GM12892 (cell line): ENCODE measurements at regions not wholly inside any gene's neighbourhood (a gene's known extent, or its start where the extent isn't known, plus 50 kb on each side); places are given as distances from the start of the nearest gene placed in this dataset.

Experiments used
- POLR2A ChIP-seq: IDR thresholded peaks from 2 replicates; pipeline ENCODE4 v1.6.1; 2011; ENCODE audit warnings: low read depth, low read length, control low read depth
- POLR2AphosphoS5 ChIP-seq: IDR thresholded peaks from 2 replicates; pipeline ENCODE4 v1.6.1; 2011; ENCODE audit warnings: low read depth, low read length, control low read depth

DNA sequence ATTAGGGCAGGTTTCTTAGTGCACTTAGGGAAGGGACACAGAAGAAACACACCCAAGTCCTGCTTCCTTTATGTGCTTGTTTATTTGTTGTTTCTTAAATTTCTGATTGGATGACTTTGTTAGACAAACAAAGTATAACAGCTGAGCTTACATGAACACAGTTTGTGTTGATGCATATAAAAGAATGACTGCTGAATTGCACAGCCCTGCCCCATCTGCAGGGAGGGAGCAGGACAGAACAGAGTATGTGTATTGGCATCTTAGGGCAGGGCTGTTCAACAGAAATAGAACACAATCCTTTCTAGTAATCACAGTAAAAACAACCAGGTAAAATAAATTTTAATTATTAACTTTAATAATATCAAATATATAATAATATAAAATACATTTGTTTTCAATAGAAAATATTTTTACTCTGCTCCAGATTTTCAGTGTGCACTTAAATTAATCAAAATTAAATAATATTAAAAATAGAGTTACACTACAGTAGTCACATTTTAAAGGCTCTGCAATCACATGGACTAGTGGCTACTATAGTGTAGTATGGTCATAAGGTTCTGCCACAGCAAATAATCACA lies 198.4 kb downstream of the ZNF621 start:
- TF ChIP-seq POLR2AphosphoS5 (no peak), POLR2A (no peak)
